HG02885 (cell line): ENCODE measurements at regions not wholly inside any gene's neighbourhood (a gene's known extent, or its start where the extent isn't known, plus 50 kb on each side); places are given as distances from the start of the nearest gene placed in this dataset.

Source experiments
- ATAC-seq: cut with Tn5 transposase; IDR thresholded peaks from one replicate; pipeline ENCODE4 v1.9.1; 2021; ENCODE audit warnings: mild to moderate bottlenecking; ENCODE audit not compliant: unreplicated experiment, poor library complexity

- no peak for ATAC-seq
Observed at GRCh38 chr2:204042401-204042800, 105.8 kb downstream of the ICOS start.

GRCh38 chr2:204046145-204046544 lies 109.6 kb downstream of the ICOS start:
- peak; percentile 79 for ATAC-seq

GRCh38 chr2:204049635-204050034 lies 113.1 kb downstream of the ICOS start:
- ATAC-seq, result peak; percentile 74

- ATAC-seq, result no peak
Observed at GRCh38 chr2:204050681-204051080, 114.1 kb downstream of the ICOS start.

- peak; percentile 39 for ATAC-seq
Observed at GRCh38 chr2:204051476-204051875, 114.9 kb downstream of the ICOS start.

- no peak for ATAC-seq
Observed at GRCh38 chr2:204051984-204052556, 115.5 kb downstream of the ICOS start.

- no peak for ATAC-seq
Observed at GRCh38 chr2:204059016-204059415, 122.5 kb downstream of the ICOS start.

- no peak for ATAC-seq
Observed at GRCh38 chr2:204060841-204061240, 124.3 kb downstream of the ICOS start.

GRCh38 chr2:204061241-204061640 lies 124.7 kb downstream of the ICOS start:
- no peak for ATAC-seq

GRCh38 chr2:204064119-204064518 lies 127.6 kb downstream of the ICOS start:
- ATAC-seq, result no peak

- no peak for ATAC-seq
Observed at GRCh38 chr2:204065566-204065965, 129.0 kb downstream of the ICOS start.

- ATAC-seq, result no peak
Observed at GRCh38 chr2:204066051-204066450, 129.5 kb downstream of the ICOS start.

GRCh38 chr2:204069804-204070203 lies 133.2 kb downstream of the ICOS start:
- no peak for ATAC-seq

GRCh38 chr2:204072443-204073324 lies 136.1 kb downstream of the ICOS start:
- ATAC-seq, result peak; percentile 74

- ATAC-seq, result no peak
Observed at GRCh38 chr2:204074456-204074855, 137.9 kb downstream of the ICOS start.

- ATAC-seq, result no peak
Observed at GRCh38 chr2:204078003-204078698, 141.6 kb downstream of the ICOS start.

- ATAC-seq, result no peak
Observed at GRCh38 chr2:204081487-204082425, 145.2 kb downstream of the ICOS start.

GRCh38 chr2:204086167-204086566 lies 149.6 kb downstream of the ICOS start:
- no peak for ATAC-seq

- no peak for ATAC-seq
Observed at GRCh38 chr2:204089105-204089504, 152.5 kb downstream of the ICOS start.

GRCh38 chr2:204089574-204089973 lies 153.0 kb downstream of the ICOS start:
- no peak for ATAC-seq
